ENCODE measurements at regions not wholly inside any gene's neighbourhood (a gene's known extent, or its start where the extent isn't known, plus 50 kb on each side); places are given as distances from the start of the nearest gene placed in this dataset.

DNA sequence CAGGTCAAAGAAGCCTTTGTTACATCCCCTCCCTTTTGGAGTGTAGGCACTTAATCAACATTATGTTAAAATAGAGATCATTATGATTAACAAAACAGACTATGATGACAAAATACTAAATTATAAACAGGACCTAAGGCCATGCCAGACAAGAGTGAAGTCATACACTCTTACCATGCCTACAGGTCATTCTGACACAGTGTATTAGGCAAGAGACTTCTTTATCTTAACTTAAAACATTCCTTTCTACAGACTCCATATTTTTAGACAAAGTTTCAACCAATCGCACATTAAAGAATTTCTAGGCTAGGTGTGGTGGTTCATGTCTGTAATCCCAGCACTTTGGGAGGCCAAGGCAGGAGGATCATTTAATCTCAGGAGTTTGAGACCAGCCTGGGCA, 128.6 kb upstream of the SLC34A2 start:
- no peak for DNase-seq (ENCODE audit: insufficient read length, low spot score)
- FAIRE-seq: no peak

DNA sequence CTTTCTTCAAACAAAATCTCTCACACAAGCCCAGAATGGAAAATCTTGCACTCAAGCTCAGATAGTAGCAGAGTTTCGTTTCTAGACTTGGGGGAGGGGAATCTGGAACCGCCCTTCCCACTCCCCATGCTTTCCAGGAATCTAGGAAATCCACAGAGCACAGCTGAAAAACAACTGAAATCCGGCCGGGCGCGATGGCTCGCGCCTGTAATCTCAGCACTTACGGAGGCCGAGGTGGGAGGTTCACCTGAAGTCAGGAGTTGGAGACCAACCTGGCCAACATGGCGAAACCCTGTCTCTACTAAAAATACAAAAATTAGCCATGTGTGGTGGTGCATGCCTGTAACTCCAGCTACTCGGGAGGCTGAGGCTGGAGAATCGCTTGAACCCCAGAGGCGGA, 127.3 kb upstream of the SLC34A2 start:
- no peak for DNase-seq (ENCODE audit: insufficient read length, low spot score)
- no peak for FAIRE-seq

- FAIRE-seq (no peak), DNase-seq (ENCODE audit: insufficient read length, low spot score) (no peak)
Observed at GRCh38 chr4:25531272-25531671, 124.4 kb upstream of the SLC34A2 start.

- no peak for FAIRE-seq
- DNase-seq (ENCODE audit: insufficient read length, low spot score): no peak
Observed at GRCh38 chr4:25532591-25532990, 123.1 kb upstream of the SLC34A2 start.

DNA sequence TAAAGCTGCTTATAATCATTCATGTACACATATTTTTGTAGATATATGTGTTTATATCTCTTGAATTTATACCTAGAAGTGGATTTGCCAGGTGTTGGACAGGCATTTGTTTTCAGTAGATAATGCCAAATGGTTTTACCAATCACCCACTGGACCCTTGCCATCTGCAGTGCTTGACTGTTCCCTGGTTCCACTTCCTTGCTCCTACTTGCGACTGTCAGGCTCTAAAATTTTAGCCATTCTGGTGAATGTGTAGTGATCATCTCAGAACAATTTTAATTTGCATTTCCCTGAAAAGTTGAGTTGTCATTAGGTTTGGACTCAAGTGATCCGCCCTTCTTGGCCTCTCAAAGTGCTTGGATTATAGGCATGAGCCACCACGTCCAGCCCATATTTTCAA, 122.4 kb upstream of the SLC34A2 start:
- FAIRE-seq (no peak), DNase-seq (ENCODE audit: insufficient read length, low spot score) (no peak)

GRCh38 chr4:25535278-25535677, 120.4 kb upstream of the SLC34A2 start:
- no peak for FAIRE-seq
- DNase-seq (ENCODE audit: insufficient read length, low spot score): no peak

- FAIRE-seq (no peak), DNase-seq (ENCODE audit: insufficient read length, low spot score) (no peak)
Observed at GRCh38 chr4:25535701-25536473, 119.8 kb upstream of the SLC34A2 start.

- DNase-seq (ENCODE audit: insufficient read length, low spot score): no peak
- no peak for FAIRE-seq
Observed at GRCh38 chr4:25536564-25537320, 118.9 kb upstream of the SLC34A2 start.

- no peak for DNase-seq (ENCODE audit: insufficient read length, low spot score)
- FAIRE-seq: no peak
Observed at GRCh38 chr4:25538430-25538829, 117.2 kb upstream of the SLC34A2 start.

DNA sequence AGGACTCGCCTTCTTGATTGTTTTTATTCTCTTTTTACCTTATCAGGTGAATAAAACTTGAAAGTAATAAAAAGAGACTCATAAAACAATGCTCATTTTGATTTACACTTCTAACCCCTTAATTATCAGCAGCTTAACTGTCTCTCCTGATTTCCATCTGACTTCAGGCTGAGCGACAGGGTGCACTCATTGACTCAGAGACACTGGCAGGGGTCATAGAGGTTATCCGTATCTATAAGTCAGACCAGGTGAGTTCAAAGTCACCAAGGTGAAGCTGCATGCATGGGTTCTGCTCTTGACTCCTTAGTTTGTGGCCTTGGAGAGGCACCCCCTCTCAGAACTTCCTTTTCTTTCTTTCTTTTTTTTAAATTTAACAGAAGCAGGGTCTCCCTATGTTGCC, 116.4 kb upstream of the SLC34A2 start:
- FAIRE-seq (no peak), DNase-seq (ENCODE audit: insufficient read length, low spot score) (no peak)

DNA sequence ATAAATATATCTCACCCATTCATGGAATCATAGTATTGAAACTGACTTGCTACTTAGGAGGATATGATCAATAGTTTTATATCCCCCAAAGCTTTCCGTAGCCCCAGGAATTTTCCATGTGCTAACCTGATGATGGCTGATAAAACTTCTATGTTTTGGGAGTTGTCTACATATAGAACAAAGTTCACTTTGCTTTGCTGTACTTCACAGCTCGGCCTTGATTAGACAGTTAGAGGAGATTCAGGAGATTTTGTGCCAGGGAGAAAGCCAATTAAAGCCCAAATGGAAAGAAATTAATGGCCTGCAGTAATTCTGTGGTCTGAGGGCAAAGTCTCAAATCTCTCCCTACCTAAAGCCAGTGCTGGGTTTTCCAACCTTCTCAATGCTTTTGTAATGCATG, 114.9 kb upstream of the SLC34A2 start:
- FAIRE-seq (no peak), DNase-seq (ENCODE audit: insufficient read length, low spot score) (no peak)

DNA sequence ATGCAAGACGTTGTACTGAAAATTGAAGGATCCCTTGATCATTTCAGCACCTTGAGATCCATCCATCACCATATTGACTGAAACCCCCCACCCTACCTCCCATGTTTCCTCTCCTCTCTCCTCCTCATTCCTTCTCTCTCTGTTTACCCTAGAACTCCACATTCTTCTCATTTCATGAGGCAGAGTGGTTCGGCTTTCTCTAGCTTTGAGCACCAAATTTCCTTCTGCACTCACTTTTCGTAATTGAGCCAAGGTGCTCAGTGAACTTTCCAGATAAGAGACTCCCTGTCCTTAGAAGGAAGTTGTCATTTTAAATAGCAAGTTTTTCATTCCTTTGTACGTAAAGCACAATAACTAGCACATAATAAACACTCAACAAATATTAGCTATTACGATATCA, 108.3 kb upstream of the SLC34A2 start:
- no peak for DNase-seq (ENCODE audit: insufficient read length, low spot score)
- no peak for FAIRE-seq

GRCh38 chr4:25549413-25549812, 106.2 kb upstream of the SLC34A2 start:
- no peak for FAIRE-seq
- DNase-seq (ENCODE audit: insufficient read length, low spot score): no peak

DNA sequence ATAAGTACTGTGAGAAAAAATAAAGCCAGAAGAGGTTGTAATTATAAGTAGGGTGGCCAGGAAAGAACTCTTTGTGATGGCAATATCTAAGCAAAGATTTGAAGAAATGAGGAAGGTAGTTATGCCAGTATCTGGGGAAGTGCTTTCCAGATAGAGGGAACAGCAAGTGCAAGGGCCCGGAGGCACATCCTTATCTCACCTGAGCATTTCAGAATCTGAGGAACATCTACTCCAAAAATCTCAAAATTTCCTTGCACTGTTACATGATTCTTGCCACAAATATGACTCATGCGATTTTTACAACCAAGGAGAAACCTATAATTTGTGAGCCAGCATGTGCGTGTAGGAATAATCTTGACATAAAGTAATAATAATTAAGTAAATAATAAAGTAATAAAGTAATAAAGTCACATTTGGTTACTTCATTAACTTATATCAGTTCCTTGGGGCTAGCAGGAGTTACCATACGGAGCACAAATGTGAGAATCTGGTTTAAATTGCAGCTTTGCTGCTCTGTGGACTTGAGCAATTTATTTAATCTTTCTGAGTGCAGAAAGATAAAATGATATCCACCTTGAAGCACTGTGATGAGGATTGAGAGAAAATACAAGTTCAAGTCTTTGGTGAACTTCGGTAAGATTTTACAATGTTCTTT, 105.1 kb upstream of the SLC34A2 start:
- DNase-seq (ENCODE audit: insufficient read length, low spot score) (no peak), FAIRE-seq (no peak)

DNA sequence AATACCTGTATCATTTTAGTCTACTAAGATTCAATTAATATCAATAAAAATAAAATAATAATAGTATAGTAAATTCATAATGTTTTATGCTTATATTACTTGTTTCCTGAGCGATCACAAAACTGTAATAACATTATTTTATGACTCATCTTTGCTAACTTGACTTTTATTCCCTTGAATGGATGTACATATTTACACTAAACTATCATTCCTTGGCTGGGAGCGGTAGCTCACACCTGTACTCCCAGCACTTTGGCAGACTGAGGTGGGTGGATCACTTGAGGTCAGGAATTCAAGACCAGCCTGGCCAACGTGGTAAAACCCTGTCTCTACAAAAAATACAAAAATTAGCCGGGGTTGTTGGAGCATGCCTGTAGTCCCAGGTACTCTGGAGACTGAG, 104.0 kb upstream of the SLC34A2 start:
- no peak for FAIRE-seq
- no peak for DNase-seq (ENCODE audit: insufficient read length, low spot score)

- no peak for DNase-seq (ENCODE audit: insufficient read length, low spot score)
- no peak for FAIRE-seq
Observed at GRCh38 chr4:25552580-25553271, 102.9 kb upstream of the SLC34A2 start.

GRCh38 chr4:25559508-25559907, 96.1 kb upstream of the SLC34A2 start:
- DNase-seq (ENCODE audit: insufficient read length, low spot score) (no peak), FAIRE-seq (no peak)

GRCh38 chr4:25560605-25561004, 95.0 kb upstream of the SLC34A2 start:
- FAIRE-seq: no peak
- DNase-seq (ENCODE audit: insufficient read length, low spot score): no peak

GRCh38 chr4:25563071-25563564, 92.5 kb upstream of the SLC34A2 start:
- FAIRE-seq (no peak), DNase-seq (ENCODE audit: insufficient read length, low spot score) (no peak)

- FAIRE-seq (no peak), DNase-seq (ENCODE audit: insufficient read length, low spot score) (no peak)
Observed at GRCh38 chr4:25564836-25565235, 90.8 kb upstream of the SLC34A2 start.

GRCh38 chr4:25567253-25567652, 88.4 kb upstream of the SLC34A2 start:
- DNase-seq (ENCODE audit: insufficient read length, low spot score): no peak
- FAIRE-seq: no peak

Data from HTR-8/SVneo (cell line).